NCI-H1092 (cell line): ENCODE measurements at regions not wholly inside any gene's neighbourhood (a gene's known extent, or its start where the extent isn't known, plus 50 kb on each side); places are given as distances from the start of the nearest gene placed in this dataset.
"Not testable (repeated sequence)": the region's sequence is repeated elsewhere in the genome, so short reads cannot be mapped to it uniquely, and the experiment has no call there.

Source experiments
- DNase-seq: peaks from one replicate; lab custom pipeline; 2025; lab: John Stamatoyannopoulos, UW

- not testable (repeated sequence) for DNase-seq
Observed at GRCh38 chr6:142016666-142017065, 116.1 kb upstream of the GJE1 start.

- not testable (repeated sequence) for DNase-seq
Observed at GRCh38 chr6:142015463-142015862, 117.3 kb upstream of the GJE1 start.

- DNase-seq = no peak
Observed at GRCh38 chr6:142015011-142015410, 117.7 kb upstream of the GJE1 start.

- DNase-seq = no peak
Observed at GRCh38 chr6:142014515-142014914, 118.2 kb upstream of the GJE1 start.

- DNase-seq = no peak
Observed at GRCh38 chr6:142013875-142014495, 118.7 kb upstream of the GJE1 start.

GRCh38 chr6:142013287-142013686 lies 119.4 kb upstream of the GJE1 start:
- no peak for DNase-seq

- DNase-seq = no peak
Observed at GRCh38 chr6:142011775-142012174, 121.0 kb upstream of the GJE1 start.

- no peak for DNase-seq
Observed at GRCh38 chr6:142011156-142011555, 121.6 kb upstream of the GJE1 start.

GRCh38 chr6:142009647-142010046 lies 123.1 kb upstream of the GJE1 start:
- no peak for DNase-seq

- DNase-seq = no peak
Observed at GRCh38 chr6:142008781-142009180, 123.9 kb upstream of the GJE1 start.

- no peak for DNase-seq
Observed at GRCh38 chr6:142008016-142008735, 124.5 kb upstream of the GJE1 start.

- DNase-seq = no peak
Observed at GRCh38 chr6:142005021-142005420, 127.7 kb upstream of the GJE1 start.

- DNase-seq = no peak
Observed at GRCh38 chr6:142002825-142003405, 129.8 kb upstream of the GJE1 start.

- DNase-seq = no peak
Observed at GRCh38 chr6:141996823-141997222, 135.9 kb upstream of the GJE1 start.

GRCh38 chr6:141992109-141992508 lies 140.6 kb upstream of the GJE1 start:
- no peak for DNase-seq

GRCh38 chr6:141990840-141991239 lies 141.9 kb upstream of the GJE1 start:
- DNase-seq = no peak

- no peak for DNase-seq
Observed at GRCh38 chr6:141989706-141989959, 143.1 kb upstream of the GJE1 start.

- no peak for DNase-seq
Observed at GRCh38 chr6:141988954-141989705, 143.6 kb upstream of the GJE1 start.

- no peak for DNase-seq
Observed at GRCh38 chr6:141988327-141988726, 144.4 kb upstream of the GJE1 start.

- no peak for DNase-seq
Observed at GRCh38 chr6:141986457-141986856, 146.3 kb upstream of the GJE1 start.

GRCh38 chr6:141981190-141981589 lies 151.5 kb upstream of the GJE1 start:
- DNase-seq = no peak

- DNase-seq = no peak
Observed at GRCh38 chr6:141977782-141978181, 154.9 kb upstream of the GJE1 start.

- no peak for DNase-seq
Observed at GRCh38 chr6:141976994-141977393, 155.7 kb upstream of the GJE1 start.
